Endothelial cell of umbilical vein (primary cell): ENCODE measurements at regions not wholly inside any gene's neighbourhood (a gene's known extent, or its start where the extent isn't known, plus 50 kb on each side); places are given as distances from the start of the nearest gene placed in this dataset.

Source experiments
- BruUV-seq: library from RNA; stranded (reverse); fragments of 400-500 nt; replicated peaks from 2 replicates; lab custom pipeline; 2021; lab: Mats Ljungman, UMichigan
- CTCF ChIA-PET: fragments of 300-600, 350-600 bp; sonication (Branson Sonifier 250); formaldehyde crosslinking; loops from one replicate; lab custom pipeline; 2021; ENCODE audit warnings: antibody characterized with exemption, inconsistent platforms; lab: Charles Lee
- POLR2A ChIA-PET: fragments of 300-600, 350-600 bp; sonication (Branson Sonifier 250); formaldehyde crosslinking; loops from one replicate; lab custom pipeline; 2021; ENCODE audit warnings: antibody characterized with exemption, inconsistent platforms; lab: Charles Lee
- DNase-seq: peaks from one replicate; pipeline ENCODE4 v3.0.0-alpha.2; 2011; ENCODE audit warnings: low read depth, low spot score
- FAIRE-seq: peaks from 2 replicates; lab custom pipeline; 2011; peaks lifted over from hg19 to GRCh38; lab: Jason Lieb, UNC
- H2AFZ ChIP-seq: 2 replicates; pipeline ENCODE4 v1.6.0; 2012; ENCODE audit warnings: low read depth, low read length, control low read depth, inconsistent platforms
- H3K27ac ChIP-seq: 2 replicates; pipeline ENCODE4 v1.5.1; 2011; ENCODE audit warnings: low read depth, mild to moderate bottlenecking, control low read depth, low read length, moderate library complexity; ENCODE audit not compliant: insufficient read depth
- H3K27me3 ChIP-seq, 2 experiments: 2 replicates each; pipeline versions ENCODE4 v1.6.0 to v1.6.1; 2011; ENCODE audit warnings: low read length in 2 of 2, mixed read lengths in 1 of 2; ENCODE audit not compliant: control insufficient read depth in 2 of 2, insufficient read depth in 2 of 2
- H3K36me3 ChIP-seq, 2 experiments: 2 replicates in 1 of 2; 3 replicates in 1 of 2; pipeline ENCODE4 v1.5.1; 2011; ENCODE audit warnings: low read length in 2 of 2, mild to moderate bottlenecking in 1 of 2, moderate library complexity in 1 of 2; ENCODE audit not compliant: control insufficient read depth in 2 of 2, insufficient read depth in 2 of 2; ENCODE audit errors: extremely low read depth in 1 of 2
- H3K4me1 ChIP-seq: 3 replicates; pipeline ENCODE4 v1.5.1; 2011; ENCODE audit warnings: mild to moderate bottlenecking, low read length; ENCODE audit not compliant: control insufficient read depth, insufficient read depth; ENCODE audit errors: extremely low read depth
- H3K4me2 ChIP-seq: 2 replicates; pipeline ENCODE4 v1.6.1; 2011; ENCODE audit warnings: low read length, control low read depth, mixed read lengths; ENCODE audit not compliant: insufficient read depth
- H3K4me3 ChIP-seq, 3 experiments: fragments of 200-600 bp in 1 of 3; sonication (generic), shearing (Covaris generic) in 1 of 3; replicated peaks in 1 of 3; 2 replicates each; pipeline ENCODE4 v1.5.1; 2011 to 2016; ENCODE audit warnings: control low read depth in 3 of 3, low read length in 3 of 3, mild to moderate bottlenecking in 2 of 3, inconsistent platforms in 1 of 3, low read depth in 1 of 3, moderate library complexity in 1 of 3; ENCODE audit not compliant: insufficient read depth in 1 of 3
- H3K79me2 ChIP-seq: 2 replicates; pipeline ENCODE4 v1.6.0; 2012; ENCODE audit warnings: low read length, inconsistent platforms; ENCODE audit not compliant: control insufficient read depth, insufficient read depth
- H3K9ac ChIP-seq: replicated peaks from 2 replicates; pipeline ENCODE3; 2011; ENCODE audit warnings: low read length, control low read depth; ENCODE audit not compliant: insufficient read depth; ENCODE audit errors: extremely low read depth
- H3K9me1 ChIP-seq: replicated peaks from 3 replicates; pipeline ENCODE4 v1.6.0; 2011; ENCODE audit warnings: mild to moderate bottlenecking, low read length; ENCODE audit not compliant: control insufficient read depth, insufficient read depth; ENCODE audit errors: extremely low read depth
- H3K9me3 ChIP-seq: replicated peaks from 2 replicates; pipeline ENCODE4 v1.5.1; 2012; ENCODE audit warnings: low read length, inconsistent platforms; ENCODE audit not compliant: control insufficient read depth, insufficient read depth
- H4K20me1 ChIP-seq: replicated peaks from 2 replicates; pipeline ENCODE3; 2011; ENCODE audit warnings: mild to moderate bottlenecking, low read length; ENCODE audit not compliant: control insufficient read depth, insufficient read depth; ENCODE audit errors: extremely low read depth
- EZH2 ChIP-seq: IDR thresholded peaks from 2 replicates; pipeline ENCODE4 v1.6.1; 2012; ENCODE audit warnings: borderline replicate concordance, low read depth, mild to moderate bottlenecking, moderate library complexity, low read length, inconsistent platforms; ENCODE audit not compliant: severe bottlenecking
- FOS ChIP-seq: IDR thresholded peaks from 2 replicates; pipeline ENCODE4 v1.6.1; 2011; ENCODE audit warnings: mild to moderate bottlenecking, low read length, moderate library complexity, borderline replicate concordance; ENCODE audit not compliant: insufficient read depth
- GATA2 ChIP-seq: IDR thresholded peaks from 2 replicates; pipeline ENCODE4 v1.7.0; 2011; ENCODE audit warnings: low read depth, mild to moderate bottlenecking, moderate library complexity, mixed read lengths, low read length; ENCODE audit not compliant: insufficient read length, insufficient read depth
- JUN ChIP-seq: IDR thresholded peaks from 2 replicates; pipeline ENCODE4 v1.6.1; 2011; ENCODE audit warnings: borderline replicate concordance, low read depth; ENCODE audit not compliant: insufficient read length, insufficient read depth
- MYC ChIP-seq: IDR thresholded peaks from one replicate; pipeline ENCODE4 v1.6.1; 2011; ENCODE audit warnings: mild to moderate bottlenecking, low read depth, low read length
- POLR2A ChIP-seq: IDR thresholded peaks from 2 replicates; pipeline ENCODE4 v1.6.1; 2012; ENCODE audit warnings: low read depth, mild to moderate bottlenecking, control low read depth, low read length
- POLR2AphosphoS5 ChIP-seq: IDR thresholded peaks from 2 replicates; pipeline ENCODE4 v1.6.1; 2012; ENCODE audit warnings: low read depth, mild to moderate bottlenecking, control low read depth, low read length, moderate library complexity; ENCODE audit not compliant: insufficient read depth
- dilution Hi-C: fragments of 300-500 bp; cut with MboI; formaldehyde crosslinking; loops from one replicate; pipeline ENCODE4 v1.15.0; 2019; ENCODE audit warnings: low sequenced_read_pairs; ENCODE audit not compliant: extremely low pct_ligation_motif_present
- intact Hi-C: fragments of 100-400 bp; cut with micrococcal nuclease; formaldehyde crosslinking; loops from one replicate; pipeline ENCODE4 v1.10.0; 2022
- TF ChIP-seq, protein P1 (sequence below): IDR thresholded peaks from 2 replicates; pipeline ENCODE4 v1.6.1; 2011; ENCODE audit not compliant: insufficient read depth, insufficient read length
- TF ChIP-seq, protein P2 (sequence below), 2 donors: IDR thresholded peaks; 1 replicate in 1 of 2; 2 replicates in 1 of 2; pipeline ENCODE4 v1.5.1; 2011; ENCODE audit warnings: low read length in 2 of 2, mild to moderate bottlenecking in 2 of 2, moderate library complexity in 2 of 2, control low read depth in 1 of 2, inconsistent platforms in 1 of 2, low read depth in 1 of 2; ENCODE audit not compliant: insufficient read depth in 1 of 2; ENCODE audit errors: extremely low read depth in 1 of 2

GRCh38 chr1:36707221-36707620, 224.5 kb upstream of the CSF3R start:
- ChIA-PET CTCF (no interaction called here), POLR2A (no interaction called here)
- TF ChIP-seq JUN (no peak), MYC (no peak), POLR2AphosphoS5 (no peak), FOS (no peak), GATA2 (no peak), POLR2A (no peak), EZH2 (no peak)
- TF ChIP-seq, protein P1, sequence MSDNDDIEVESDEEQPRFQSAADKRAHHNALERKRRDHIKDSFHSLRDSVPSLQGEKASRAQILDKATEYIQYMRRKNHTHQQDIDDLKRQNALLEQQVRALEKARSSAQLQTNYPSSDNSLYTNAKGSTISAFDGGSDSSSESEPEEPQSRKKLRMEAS: no peak
- TF ChIP-seq, protein P2, sequence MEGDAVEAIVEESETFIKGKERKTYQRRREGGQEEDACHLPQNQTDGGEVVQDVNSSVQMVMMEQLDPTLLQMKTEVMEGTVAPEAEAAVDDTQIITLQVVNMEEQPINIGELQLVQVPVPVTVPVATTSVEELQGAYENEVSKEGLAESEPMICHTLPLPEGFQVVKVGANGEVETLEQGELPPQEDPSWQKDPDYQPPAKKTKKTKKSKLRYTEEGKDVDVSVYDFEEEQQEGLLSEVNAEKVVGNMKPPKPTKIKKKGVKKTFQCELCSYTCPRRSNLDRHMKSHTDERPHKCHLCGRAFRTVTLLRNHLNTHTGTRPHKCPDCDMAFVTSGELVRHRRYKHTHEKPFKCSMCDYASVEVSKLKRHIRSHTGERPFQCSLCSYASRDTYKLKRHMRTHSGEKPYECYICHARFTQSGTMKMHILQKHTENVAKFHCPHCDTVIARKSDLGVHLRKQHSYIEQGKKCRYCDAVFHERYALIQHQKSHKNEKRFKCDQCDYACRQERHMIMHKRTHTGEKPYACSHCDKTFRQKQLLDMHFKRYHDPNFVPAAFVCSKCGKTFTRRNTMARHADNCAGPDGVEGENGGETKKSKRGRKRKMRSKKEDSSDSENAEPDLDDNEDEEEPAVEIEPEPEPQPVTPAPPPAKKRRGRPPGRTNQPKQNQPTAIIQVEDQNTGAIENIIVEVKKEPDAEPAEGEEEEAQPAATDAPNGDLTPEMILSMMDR (IDR thresholded peaks at IDR 0.05; ENCODE audit: extremely low read depth in 1 of 2, insufficient read depth in 1 of 2, low read depth in 1 of 2, low read length in 2 of 2): no peak
- H3K4me3 ChIP-seq: no peak overlapping the region
- intact Hi-C loops (loop anchor here (10.0 kb wide), 1 partner anchor 158 kb away; no protein-coding TSS in a partner anchor), dilution Hi-C loops (no loop called here)
- no peaks in the 10 kb centered on the region for H3K9me1 ChIP-seq
- H3K9ac ChIP-seq: no peak overlapping the region
- BruUV-seq: no TSS peak
- FAIRE-seq (no peak), DNase-seq (no peak)
- no peaks in the 10 kb centered on the region for H4K20me1 ChIP-seq
- no peak overlapping the region for H2AFZ ChIP-seq
- no peaks in the 10 kb centered on the region for H3K79me2 ChIP-seq
- H3K36me3 ChIP-seq: no peaks in the 10 kb centered on the region
- H3K4me1 ChIP-seq: no peaks in the 10 kb centered on the region
- peaks cover 3 to 6% of the 10 kb centered on the region in 2 experiments for H3K27me3 ChIP-seq
- no peak overlapping the region for H3K4me2 ChIP-seq
- no peaks in the 10 kb centered on the region for H3K9me3 ChIP-seq
- no peak overlapping the region for H3K27ac ChIP-seq
